LNCAP (cell line): ENCODE measurements at regions not wholly inside any gene's neighbourhood (a gene's known extent, or its start where the extent isn't known, plus 50 kb on each side); places are given as distances from the start of the nearest gene placed in this dataset.

ENCODE experiments used
- CTCF ChIP-seq: fragments of 450-650 bp; IDR thresholded peaks from 2 replicates; pipeline ENCODE4 v1.5.1; 2017; ENCODE audit warnings: mild to moderate bottlenecking

DNA sequence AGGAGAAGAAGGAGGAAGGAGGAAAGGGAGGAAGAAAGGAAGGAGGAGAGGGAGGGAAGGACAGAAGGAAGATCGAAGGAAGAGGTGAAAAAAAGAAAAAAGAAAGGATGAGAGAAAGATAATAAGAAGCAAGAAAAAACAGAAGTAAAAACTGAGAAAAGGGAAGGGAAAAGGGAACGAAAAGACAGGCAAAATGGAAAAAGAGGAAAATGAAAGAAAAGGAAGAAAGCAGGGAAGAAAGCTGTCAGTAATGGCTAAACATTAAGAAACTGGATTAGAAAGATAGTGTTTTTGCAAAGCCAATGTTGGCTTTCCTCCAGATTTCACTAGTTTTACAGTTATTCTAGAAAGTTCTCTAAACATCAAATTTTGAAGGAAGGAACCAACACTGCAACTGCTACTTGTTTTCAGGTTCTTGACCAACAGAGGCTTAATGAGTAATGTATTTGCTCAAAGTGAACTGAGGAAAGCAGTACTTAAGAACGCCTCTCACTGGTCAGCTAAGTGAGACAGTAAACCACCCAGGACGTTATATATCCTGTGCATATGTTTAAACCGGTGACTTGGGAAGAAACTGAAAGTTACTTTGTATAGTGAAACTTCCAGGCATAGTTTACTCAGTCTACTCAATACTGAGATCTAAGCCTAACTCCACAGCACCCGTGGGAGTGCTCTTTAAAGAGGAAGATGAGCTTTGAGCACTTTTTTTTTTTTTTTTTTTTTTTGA is 286.2 kb upstream of the TRIB2 start:
- TF ChIP-seq CTCF, result no peak

GRCh38 chr2:12432985-12433625 is 283.6 kb upstream of the TRIB2 start:
- no peak for TF ChIP-seq CTCF

DNA sequence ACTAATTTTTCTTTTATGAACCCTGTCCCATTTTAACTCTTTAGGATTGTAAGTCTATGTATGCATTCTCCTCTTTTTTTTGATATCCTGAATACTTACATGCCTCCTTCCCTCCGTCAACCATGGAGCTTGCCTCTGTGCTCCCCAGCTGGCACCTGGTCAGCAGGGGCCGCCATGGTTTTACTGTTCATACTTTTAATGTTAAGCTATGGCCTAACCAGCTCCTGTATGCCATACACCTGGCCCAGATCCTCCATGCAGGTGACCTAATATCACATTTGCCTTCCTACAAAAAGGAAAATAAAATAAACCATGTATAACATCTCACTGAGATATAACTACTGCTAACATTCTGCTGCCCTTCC is 283.1 kb upstream of the TRIB2 start:
- no peak for TF ChIP-seq CTCF

GRCh38 chr2:12434630-12435098 is 282.1 kb upstream of the TRIB2 start:
- TF ChIP-seq CTCF, result no peak

GRCh38 chr2:12435430-12436222 is 281.1 kb upstream of the TRIB2 start:
- TF ChIP-seq CTCF, result no peak

- no peak for TF ChIP-seq CTCF
Measured at GRCh38 chr2:12436483-12436882, 280.3 kb upstream of the TRIB2 start.

GRCh38 chr2:12436935-12437561 is 279.7 kb upstream of the TRIB2 start:
- no peak for TF ChIP-seq CTCF
